ENCODE measurements at regions not wholly inside any gene's neighbourhood (a gene's known extent, or its start where the extent isn't known, plus 50 kb on each side); places are given as distances from the start of the nearest gene placed in this dataset.

GRCh38 chr4:115629270-115629669, 515.9 kb upstream of the NDST4 start:
- TF ChIP-seq POLR2A (IDR thresholded peaks at IDR 0.05; ENCODE audit: low read depth, low read length) (no peak), TAF1 (IDR thresholded peaks at IDR 0.05; ENCODE audit: borderline replicate concordance, low read depth, low read length) (no peak), POLR2AphosphoS5 (IDR thresholded peaks at IDR 0.05; ENCODE audit: low read depth, low read length) (no peak)
